ENCODE measurements at regions not wholly inside any gene's neighbourhood (a gene's known extent, or its start where the extent isn't known, plus 50 kb on each side); places are given as distances from the start of the nearest gene placed in this dataset.

DNA sequence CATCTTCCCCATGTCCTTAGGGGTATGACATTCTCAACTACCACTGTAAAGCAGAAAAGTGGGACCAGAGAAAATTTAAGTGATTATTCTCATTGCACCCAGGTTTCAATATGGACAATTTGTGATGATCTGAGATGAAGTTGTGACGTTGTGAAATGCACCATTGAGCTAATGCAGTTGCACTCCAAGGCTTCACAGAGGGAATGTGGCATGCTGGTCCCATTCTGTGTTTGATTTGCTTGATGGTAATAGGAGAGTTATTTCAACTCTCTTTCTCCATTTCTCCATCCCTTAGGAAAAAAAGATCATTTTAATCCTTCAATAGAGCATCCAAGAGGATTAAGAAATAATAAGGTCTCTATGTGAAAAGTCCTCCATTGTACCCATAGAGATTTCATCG is 136.6 kb downstream of the SLC30A10 start:
- 86 to 92% methylated on average over 2 of the region's 2 CpGs for WGBS, 2 donors
- intact Hi-C loops (cut with DNase I; ENCODE audit: low total_unique reads), result no loop called here
- H3K36me3 ChIP-seq (ENCODE audit: low read depth, missing control alignments), result no peaks in the 10 kb centered on the region
- no peak for DNase-seq
- no peak overlapping the region for H3K4me3 ChIP-seq
- H3K27me3 ChIP-seq, result no peaks in the 10 kb centered on the region
- no peak for TF ChIP-seq POLR2A (IDR thresholded peaks at IDR 0.05)
- TF ChIP-seq, protein P1, sequence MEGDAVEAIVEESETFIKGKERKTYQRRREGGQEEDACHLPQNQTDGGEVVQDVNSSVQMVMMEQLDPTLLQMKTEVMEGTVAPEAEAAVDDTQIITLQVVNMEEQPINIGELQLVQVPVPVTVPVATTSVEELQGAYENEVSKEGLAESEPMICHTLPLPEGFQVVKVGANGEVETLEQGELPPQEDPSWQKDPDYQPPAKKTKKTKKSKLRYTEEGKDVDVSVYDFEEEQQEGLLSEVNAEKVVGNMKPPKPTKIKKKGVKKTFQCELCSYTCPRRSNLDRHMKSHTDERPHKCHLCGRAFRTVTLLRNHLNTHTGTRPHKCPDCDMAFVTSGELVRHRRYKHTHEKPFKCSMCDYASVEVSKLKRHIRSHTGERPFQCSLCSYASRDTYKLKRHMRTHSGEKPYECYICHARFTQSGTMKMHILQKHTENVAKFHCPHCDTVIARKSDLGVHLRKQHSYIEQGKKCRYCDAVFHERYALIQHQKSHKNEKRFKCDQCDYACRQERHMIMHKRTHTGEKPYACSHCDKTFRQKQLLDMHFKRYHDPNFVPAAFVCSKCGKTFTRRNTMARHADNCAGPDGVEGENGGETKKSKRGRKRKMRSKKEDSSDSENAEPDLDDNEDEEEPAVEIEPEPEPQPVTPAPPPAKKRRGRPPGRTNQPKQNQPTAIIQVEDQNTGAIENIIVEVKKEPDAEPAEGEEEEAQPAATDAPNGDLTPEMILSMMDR (IDR thresholded peaks at IDR 0.05), result no peak
- no peaks in the 10 kb centered on the region for H3K9me3 ChIP-seq
- H3K4me1 ChIP-seq, result no peaks in the 10 kb centered on the region
- no peak overlapping the region for H3K27ac ChIP-seq

DNA sequence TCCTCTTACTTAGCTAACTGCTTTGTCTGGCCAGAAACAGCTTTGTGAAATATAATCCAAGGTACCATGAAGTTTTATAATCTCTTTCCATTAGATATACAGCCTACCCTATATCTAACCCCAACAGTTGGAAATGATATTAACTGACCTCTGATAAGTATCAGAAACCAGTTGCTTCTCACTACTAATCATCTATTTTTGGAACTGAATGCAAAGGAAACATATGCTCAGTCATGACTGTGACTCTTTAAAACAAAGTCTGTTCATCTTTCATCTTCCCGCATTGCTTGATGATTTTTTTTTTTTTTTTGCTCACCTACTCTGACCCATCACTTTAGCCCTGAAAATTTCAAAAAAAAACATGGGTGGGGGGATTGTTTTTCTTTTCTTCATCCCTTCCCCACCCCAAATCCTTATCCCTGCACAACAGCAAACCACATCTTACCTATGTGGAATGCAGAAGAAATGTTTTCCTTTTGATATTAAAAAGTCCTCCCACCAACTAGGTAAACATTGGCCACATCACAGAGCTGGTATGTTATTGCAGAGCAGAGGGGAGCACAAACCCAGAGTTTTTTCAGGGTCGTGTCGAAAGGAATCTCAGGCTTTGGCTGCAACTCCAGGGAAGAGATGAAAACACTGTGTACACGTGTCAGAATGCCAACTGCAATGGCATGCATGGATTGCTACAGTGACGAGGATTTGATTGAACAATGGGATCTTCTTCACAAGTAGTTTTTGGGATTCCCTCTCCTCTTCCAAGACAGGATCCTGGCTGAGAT is 137.3 kb downstream of the SLC30A10 start:
- no peaks in the 10 kb centered on the region for H3K4me1 ChIP-seq
- TF ChIP-seq POLR2A (IDR thresholded peaks at IDR 0.05), result no peak
- TF ChIP-seq, protein P1 (IDR thresholded peaks at IDR 0.05), result no peak
- WGBS, 2 donors, result 39 to 50% methylated on average over 5 of the region's 5 CpGs
- no peak for DNase-seq
- no peak overlapping the region for H3K27ac ChIP-seq
- no peaks in the 10 kb centered on the region for H3K36me3 ChIP-seq (ENCODE audit: low read depth, missing control alignments)
- no peaks in the 10 kb centered on the region for H3K27me3 ChIP-seq
- intact Hi-C loops (cut with DNase I; ENCODE audit: low total_unique reads), result no loop called here
- H3K9me3 ChIP-seq, result no peaks in the 10 kb centered on the region
- H3K4me3 ChIP-seq, result no peak overlapping the region

DNA sequence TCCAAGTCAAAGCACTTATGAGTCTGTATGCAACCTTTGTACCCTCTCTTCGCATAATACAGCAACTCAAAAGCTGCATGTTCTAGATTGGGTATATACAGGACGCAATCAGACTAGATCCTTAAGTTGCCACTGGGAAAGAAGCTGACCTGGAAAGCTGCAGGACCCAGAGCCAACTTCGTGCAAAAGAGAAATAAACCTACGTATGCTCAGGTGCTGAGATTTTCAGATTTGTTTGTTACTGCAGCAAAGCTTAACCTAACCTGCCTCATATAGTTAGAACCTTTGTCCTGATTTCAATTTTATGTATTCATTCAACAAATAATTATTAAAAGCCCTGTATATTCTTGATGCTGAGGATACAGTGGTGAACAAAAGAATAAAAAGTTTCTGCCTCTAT is 139.7 kb downstream of the SLC30A10 start:
- Histone ChIP-seq H3K4me1 (no peaks in the 10 kb centered on the region), H3K4me3 (no peak overlapping the region), H3K27me3 (no peaks in the 10 kb centered on the region), H3K36me3 (ENCODE audit: low read depth, missing control alignments) (no peaks in the 10 kb centered on the region), H3K9me3 (no peaks in the 10 kb centered on the region), H3K27ac (no peak overlapping the region)
- intact Hi-C loops (cut with DNase I; ENCODE audit: low total_unique reads), result no loop called here
- TF ChIP-seq POLR2A (IDR thresholded peaks at IDR 0.05), result no peak
- TF ChIP-seq, protein P1 (IDR thresholded peaks at IDR 0.05), result no peak
- DNase-seq, result no peak
- WGBS, 2 donors, result 69 to 72% methylated on average over 4 of the region's 4 CpGs

DNA sequence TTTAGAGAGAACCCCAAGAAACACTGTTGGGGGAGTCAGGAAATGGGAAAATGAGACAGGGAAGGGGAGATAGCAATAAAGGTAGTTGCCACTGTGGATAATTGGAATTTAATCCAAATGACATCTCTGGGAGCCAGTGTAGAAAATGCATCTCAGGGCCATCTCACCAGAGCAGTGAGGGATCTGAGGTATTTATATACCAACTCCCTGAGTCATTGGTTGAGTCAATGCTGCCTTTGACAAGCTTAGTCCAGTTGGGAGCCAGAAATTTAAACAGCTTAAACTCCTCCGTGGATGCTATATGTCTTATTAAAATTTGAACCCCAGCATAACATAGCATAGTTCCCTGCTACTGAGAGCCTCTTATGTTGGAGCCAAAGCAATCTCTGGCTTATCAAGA is 140.3 kb downstream of the SLC30A10 start:
- H3K4me3 ChIP-seq, result no peak overlapping the region
- no peaks in the 10 kb centered on the region for H3K4me1 ChIP-seq
- WGBS, 2 donors, result 87 to 93% methylated on average over 1 of the region's 1 CpG
- H3K36me3 ChIP-seq (ENCODE audit: low read depth, missing control alignments), result no peaks in the 10 kb centered on the region
- intact Hi-C loops (cut with DNase I; ENCODE audit: low total_unique reads), result no loop called here
- DNase-seq, result no peak
- no peaks in the 10 kb centered on the region for H3K27me3 ChIP-seq
- TF ChIP-seq, protein P1 (IDR thresholded peaks at IDR 0.05), result no peak
- TF ChIP-seq POLR2A (IDR thresholded peaks at IDR 0.05), result no peak
- H3K27ac ChIP-seq, result no peak overlapping the region
- H3K9me3 ChIP-seq, result no peaks in the 10 kb centered on the region
